ENCODE measurements at regions not wholly inside any gene's neighbourhood (a gene's known extent, or its start where the extent isn't known, plus 50 kb on each side); places are given as distances from the start of the nearest gene placed in this dataset.

- Histone ChIP-seq H3K27ac (no peak overlapping the region), H3K4me3 (no peak overlapping the region), H3K9me3 (no peaks in the 10 kb centered on the region), H3K36me3 (no peaks in the 10 kb centered on the region), H3K27me3 (peaks cover 0 to 66% (median 0%) of the 10 kb centered on the region in 4 donors), H3K4me1 (peaks cover 3 to 37% (median 11%) of the 10 kb centered on the region in 3 donors)
- no peak for DNase-seq
- WGBS, 2 donors, result 37 to 72% methylated on average over 5 of the region's 5 CpGs
- no peak for TF ChIP-seq POLR2A (IDR thresholded peaks at IDR 0.05)
- no peak for TF ChIP-seq CTCF (IDR thresholded peaks at IDR 0.05)
- intact Hi-C loops (cut with DNase I), result no loop called here
These were observed 297.1 kb upstream of the MSX2 start for GRCh38 chr5:174427304-174427703.

GRCh38 chr5:174428895-174429294 lies 295.5 kb upstream of the MSX2 start:
- DNase-seq, result no peak
- 85% methylated on average over 6 of the region's 6 CpGs for WGBS, 2 donors
- TF ChIP-seq POLR2A (IDR thresholded peaks at IDR 0.05) (no peak), CTCF (IDR thresholded peaks at IDR 0.05) (no peak)
- Histone ChIP-seq H3K4me3 (no peak overlapping the region), H3K4me1 (peaks cover 3 to 37% (median 11%) of the 10 kb centered on the region in 3 donors), H3K27me3 (peaks cover 0 to 74% (median 0%) of the 10 kb centered on the region in 4 donors), H3K27ac (no peak overlapping the region), H3K9me3 (no peaks in the 10 kb centered on the region), H3K36me3 (no peaks in the 10 kb centered on the region)
- intact Hi-C loops (cut with DNase I), result no loop called here

GRCh38 chr5:174430940-174431339 lies 293.4 kb upstream of the MSX2 start:
- TF ChIP-seq POLR2A (IDR thresholded peaks at IDR 0.05), result no peak
- TF ChIP-seq CTCF (IDR thresholded peaks at IDR 0.05), result no peak
- Histone ChIP-seq H3K4me1 (peaks cover 0 to 18% (median 7%) of the 10 kb centered on the region in 3 donors), H3K9me3 (no peaks in the 10 kb centered on the region), H3K36me3 (no peaks in the 10 kb centered on the region), H3K27me3 (peaks cover 0 to 86% (median 0%) of the 10 kb centered on the region in 4 donors), H3K4me3 (no peak overlapping the region), H3K27ac (no peak overlapping the region)
- intact Hi-C loops (cut with DNase I), result no loop called here
- DNase-seq, result no peak
- WGBS, 2 donors, result 27 to 68% methylated on average over 1 to 3 of the region's 3 CpGs

GRCh38 chr5:174431504-174431903 lies 292.9 kb upstream of the MSX2 start:
- 50 to 68% methylated on average over 6 to 7 of the region's 7 CpGs for WGBS, 2 donors
- Histone ChIP-seq H3K4me1 (peaks cover 0 to 12% (median 4%) of the 10 kb centered on the region in 3 donors), H3K27ac (no peak overlapping the region), H3K9me3 (no peaks in the 10 kb centered on the region), H3K4me3 (no peak overlapping the region), H3K36me3 (no peaks in the 10 kb centered on the region), H3K27me3 (peaks cover 0 to 89% (median 0%) of the 10 kb centered on the region in 4 donors)
- TF ChIP-seq POLR2A (IDR thresholded peaks at IDR 0.05) (no peak), CTCF (IDR thresholded peaks at IDR 0.05) (no peak)
- intact Hi-C loops (cut with DNase I), result no loop called here
- DNase-seq, result no peak

GRCh38 chr5:174433098-174433497 lies 291.3 kb upstream of the MSX2 start:
- Histone ChIP-seq H3K4me1 (no peaks in the 10 kb centered on the region), H3K36me3 (no peaks in the 10 kb centered on the region), H3K4me3 (no peak overlapping the region), H3K27ac (no peak overlapping the region), H3K27me3 (peaks cover 0 to 91% (median 0%) of the 10 kb centered on the region in 4 donors), H3K9me3 (no peaks in the 10 kb centered on the region)
- TF ChIP-seq CTCF (IDR thresholded peaks at IDR 0.05) (no peak), POLR2A (IDR thresholded peaks at IDR 0.05) (no peak)
- 70 to 88% methylated on average over 2 of the region's 2 CpGs for WGBS, 2 donors
- no peak for DNase-seq
- intact Hi-C loops (cut with DNase I), result no loop called here
